B cell (primary cell): ENCODE measurements at regions not wholly inside any gene's neighbourhood (a gene's known extent, or its start where the extent isn't known, plus 50 kb on each side); places are given as distances from the start of the nearest gene placed in this dataset.

Experiments
- ATAC-seq: fragments of 200-7000 bp; cut with Tn5 transposase; one replicate; pipeline ENCODE4 v1.10.0; 2021; ENCODE audit warnings: low read depth, mild to moderate bottlenecking, moderate number of reproducible peaks, moderate library complexity
- CTCF ChIA-PET: fragments of 350-600 bp; sonication (Branson Sonifier 250); formaldehyde crosslinking; loops from one replicate; lab custom pipeline; 2021; ENCODE audit warnings: antibody characterized with exemption, inconsistent platforms; lab: Charles Lee
- POLR2A ChIA-PET: fragments of 350-600 bp; sonication (Branson Sonifier 250); formaldehyde crosslinking; loops from one replicate; lab custom pipeline; 2021; ENCODE audit warnings: antibody characterized with exemption; lab: Charles Lee
- DNase-seq: peaks from one replicate; pipeline ENCODE4 v3.0.0; 2013
- H2AFZ ChIP-seq: 2 replicates; pipeline ENCODE4 v1.6.1; 2012; ENCODE audit warnings: mild to moderate bottlenecking, low read depth, low read length; ENCODE audit not compliant: insufficient read depth, poor library complexity, severe bottlenecking
- H3K27ac ChIP-seq, 2 donors: 1 replicate in 1 of 2; 2 replicates in 1 of 2; pipeline ENCODE4 v1.5.1; 2012 to 2013; ENCODE audit warnings: low read length in 2 of 2, mild to moderate bottlenecking in 2 of 2, moderate library complexity in 1 of 2
- H3K27me3 ChIP-seq, 4 experiments: fragments of 200-600 bp in 1 of 4; sonication (generic) in 1 of 4; replicated peaks in 1 of 4; 1 replicate in 2 of 4; 2 replicates in 2 of 4; pipeline versions ENCODE4 v1.6.1 to v1.7.0; 2013 to 2016; ENCODE audit warnings: low read length in 3 of 4, mild to moderate bottlenecking in 2 of 4, mixed read lengths in 1 of 4, moderate library complexity in 1 of 4; ENCODE audit not compliant: insufficient read depth in 4 of 4, control insufficient read depth in 3 of 4; ENCODE audit errors: control extremely low read depth in 1 of 4
- H3K36me3 ChIP-seq, 2 experiments: replicated peaks in 1 of 2; 1 replicate in 1 of 2; 2 replicates in 1 of 2; pipeline versions ENCODE4 v1.6.1 to v1.7.1; 2013; ENCODE audit warnings: low read length in 1 of 2; ENCODE audit not compliant: insufficient read depth in 2 of 2, control insufficient read depth in 1 of 2; ENCODE audit errors: control extremely low read depth in 1 of 2, extremely low read depth in 1 of 2
- H3K4me1 ChIP-seq, 2 donors: fragments of 200-600 bp in 1 of 2; sonication (generic) in 1 of 2; 1 replicate in 1 of 2; 2 replicates in 1 of 2; pipeline versions ENCODE4 v1.5.1 to v1.6.1; 2013 to 2017; ENCODE audit warnings: low read length in 2 of 2; ENCODE audit not compliant: control insufficient read depth in 2 of 2, insufficient read depth in 2 of 2
- H3K4me2 ChIP-seq: replicated peaks from 2 replicates; pipeline ENCODE3; 2012; ENCODE audit warnings: mild to moderate bottlenecking, low read depth, low read length; ENCODE audit not compliant: poor library complexity, severe bottlenecking
- H3K4me3 ChIP-seq, 5 experiments: fragments of 200-600 bp in 1 of 5; sonication (generic) in 1 of 5; 1 replicate in 3 of 5; 2 replicates in 2 of 5; pipeline versions ENCODE4 v1.5.1 to v1.7.0; 2011 to 2016; ENCODE audit warnings: low read length in 4 of 5, mild to moderate bottlenecking in 4 of 5, low read depth in 2 of 5, control low read depth in 1 of 5, moderate library complexity in 1 of 5; ENCODE audit not compliant: insufficient read depth in 1 of 5; ENCODE audit errors: control extremely low read depth in 1 of 5, extremely low read depth in 1 of 5
- H3K79me2 ChIP-seq: fragments of 200-600 bp; sonication (generic); one replicate; pipeline ENCODE4 v1.6.0; 2016; ENCODE audit warnings: low read length; ENCODE audit not compliant: control insufficient read depth, insufficient read depth
- H3K9ac ChIP-seq: fragments of 200-600 bp; sonication (generic); 2 replicates; pipeline ENCODE4 v1.6.1; 2017; ENCODE audit warnings: mild to moderate bottlenecking, low read length, moderate library complexity
- H3K9me3 ChIP-seq, 3 donors: one replicate each; pipeline versions ENCODE4 v1.6.1 to v1.7.1; 2013; ENCODE audit warnings: low read length in 2 of 3; ENCODE audit not compliant: control insufficient read depth in 2 of 3, insufficient read depth in 1 of 3; ENCODE audit errors: control extremely low read depth in 1 of 3
- H4K20me1 ChIP-seq: 2 replicates; pipeline ENCODE4 v1.6.0; 2012; ENCODE audit warnings: mild to moderate bottlenecking, low read length; ENCODE audit not compliant: insufficient read depth, control insufficient read depth, poor library complexity, severe bottlenecking
- H3K27ac Mint-ChIP-seq: one replicate; pipeline ENCODE4 v1.8.0; 2021; ENCODE audit warnings: mixed read lengths
- H3K27me3 Mint-ChIP-seq: one replicate; pipeline ENCODE4 v1.8.0; 2021; ENCODE audit warnings: mixed read lengths
- H3K4me1 Mint-ChIP-seq: one replicate; pipeline ENCODE4 v1.8.0; 2021; ENCODE audit warnings: mixed read lengths
- H3K4me3 Mint-ChIP-seq: one replicate; pipeline ENCODE4 v1.8.0; 2021; ENCODE audit warnings: mixed read lengths
- H3K9me3 Mint-ChIP-seq: one replicate; pipeline ENCODE4 v1.8.0; 2022; ENCODE audit warnings: mixed read lengths; ENCODE audit not compliant: insufficient read depth
- CTCF ChIP-seq: fragments of 200-600 bp; IDR thresholded peaks from one replicate; pipeline ENCODE4 v1.8.0; 2022; ENCODE audit warnings: antibody characterized with exemption, mild to moderate bottlenecking
- EZH2 ChIP-seq: IDR thresholded peaks from 2 replicates; pipeline ENCODE4 v1.6.1; 2012; ENCODE audit warnings: borderline replicate concordance, low read depth, mild to moderate bottlenecking, moderate library complexity, low read length; ENCODE audit not compliant: insufficient read depth, poor library complexity, severe bottlenecking
- WGBS: methylation state at CpG from one replicate; pipeline ENCODE4 v1.1.5; 2013; ENCODE audit warnings: missing lambda C conversion rate; ENCODE audit not compliant: insufficient coverage; 5-methylcytosine and 5-hydroxymethylcytosine counted together
- intact Hi-C: fragments of 100-400 bp; cut with micrococcal nuclease; formaldehyde crosslinking; loops from one replicate; pipeline ENCODE4 v1.10.0; 2022

- no peaks in the 10 kb centered on the region for H3K36me3 ChIP-seq
- no peak overlapping the region for H3K27ac ChIP-seq
- no peak overlapping the region for H3K4me3 ChIP-seq
- H3K79me2 ChIP-seq, result no peaks in the 10 kb centered on the region
- H3K9me3 Mint-ChIP-seq, result no peaks in the 10 kb centered on the region
- H3K4me3 Mint-ChIP-seq, result no peak overlapping the region
- no peaks in the 10 kb centered on the region for H3K27me3 ChIP-seq
- no peaks in the 10 kb centered on the region for H4K20me1 ChIP-seq
- H3K4me1 Mint-ChIP-seq, result no peaks in the 10 kb centered on the region
- no peak overlapping the region for H2AFZ ChIP-seq
- DNase-seq, result no peak
- intact Hi-C loops, result no loop called here
- WGBS, result no CpG with 5 or more reads among the region's 1 CpG
- CTCF ChIA-PET, result no interaction called here
- no peak overlapping the region for H3K27ac Mint-ChIP-seq
- H3K9ac ChIP-seq, result no peak overlapping the region
- no peak overlapping the region for H3K4me2 ChIP-seq
- H3K9me3 ChIP-seq, result no peaks in the 10 kb centered on the region
- no peak for TF ChIP-seq EZH2
- TF ChIP-seq CTCF, result no peak
- no peaks in the 10 kb centered on the region for H3K4me1 ChIP-seq
- no peak for ATAC-seq
- H3K27me3 Mint-ChIP-seq, result peaks cover 5% of the 10 kb centered on the region
- POLR2A ChIA-PET, result no interaction called here
These were observed 333.3 kb upstream of the PLXNA2 start for GRCh38 chr1:208577381-208577905.

- H2AFZ ChIP-seq, result no peak overlapping the region
- no peak overlapping the region for H3K9ac ChIP-seq
- H3K27ac ChIP-seq, result no peak overlapping the region
- no peaks in the 10 kb centered on the region for H3K79me2 ChIP-seq
- DNase-seq (no peak), ATAC-seq (no peak)
- H3K4me3 ChIP-seq, result no peak overlapping the region
- TF ChIP-seq EZH2 (no peak), CTCF (no peak)
- no peak overlapping the region for H3K4me2 ChIP-seq
- H3K36me3 ChIP-seq, result no peaks in the 10 kb centered on the region
- no peaks in the 10 kb centered on the region for H4K20me1 ChIP-seq
- WGBS, result 94% methylated on average over 2 of the region's 3 CpGs
- Mint-ChIP-seq H3K4me1 (no peaks in the 10 kb centered on the region), H3K4me3 (no peak overlapping the region), H3K27ac (no peak overlapping the region), H3K27me3 (peaks cover 5% of the 10 kb centered on the region), H3K9me3 (no peaks in the 10 kb centered on the region)
- H3K9me3 ChIP-seq, result no peaks in the 10 kb centered on the region
- no peaks in the 10 kb centered on the region for H3K4me1 ChIP-seq
- no peaks in the 10 kb centered on the region for H3K27me3 ChIP-seq
- intact Hi-C loops, result no loop called here
- ChIA-PET CTCF (no interaction called here), POLR2A (no interaction called here)
These were observed 337.0 kb upstream of the PLXNA2 start for GRCh38 chr1:208581209-208581608.
